ENCODE measurements at regions not wholly inside any gene's neighbourhood (a gene's known extent, or its start where the extent isn't known, plus 50 kb on each side); places are given as distances from the start of the nearest gene placed in this dataset.
"Not testable (repeated sequence)": the region's sequence is repeated elsewhere in the genome, so short reads cannot be mapped to it uniquely, and the experiment has no call there.

DNA sequence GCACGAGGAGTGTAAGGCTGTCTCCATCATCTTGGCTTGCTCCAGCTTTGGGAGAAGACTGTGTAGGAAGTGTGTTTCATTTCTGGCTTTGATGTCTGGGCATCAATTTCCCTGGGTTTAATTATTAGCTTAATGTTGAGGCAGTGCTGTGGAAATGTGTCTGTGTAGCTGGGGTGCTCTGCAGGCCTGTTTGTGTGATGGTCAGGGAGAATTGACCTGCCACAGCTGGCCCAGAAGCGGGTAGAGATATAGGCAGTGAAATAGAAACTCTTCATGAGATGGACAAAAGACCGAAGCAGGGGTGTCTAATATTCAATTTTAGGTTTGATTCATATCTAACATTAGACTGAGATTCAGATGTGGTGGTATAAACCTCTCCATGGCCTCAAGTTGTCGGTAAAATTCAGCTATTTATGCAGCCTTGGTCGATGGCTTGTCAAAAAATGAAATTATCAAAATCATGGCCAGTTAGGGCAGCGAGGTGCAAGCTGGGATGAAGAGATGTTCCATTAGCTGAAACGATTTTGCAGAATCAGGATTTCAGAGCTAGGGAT lies 95.3 kb upstream of the SNX9 start:
- Histone ChIP-seq H3K27ac (peak overlapping the region; percentile 65 to 71), H3K4me1 (no peaks in the 10 kb centered on the region), H3K9me3 (no peaks in the 10 kb centered on the region), H3K27me3 (no peaks in the 10 kb centered on the region), H3K4me3 (no peak overlapping the region), H3K36me3 (no peaks in the 10 kb centered on the region)
- intact Hi-C loops (cut with DNase I; ENCODE audit: low total_unique reads) = no loop called here
- no peak for DNase-seq
- TF ChIP-seq, protein P1, sequence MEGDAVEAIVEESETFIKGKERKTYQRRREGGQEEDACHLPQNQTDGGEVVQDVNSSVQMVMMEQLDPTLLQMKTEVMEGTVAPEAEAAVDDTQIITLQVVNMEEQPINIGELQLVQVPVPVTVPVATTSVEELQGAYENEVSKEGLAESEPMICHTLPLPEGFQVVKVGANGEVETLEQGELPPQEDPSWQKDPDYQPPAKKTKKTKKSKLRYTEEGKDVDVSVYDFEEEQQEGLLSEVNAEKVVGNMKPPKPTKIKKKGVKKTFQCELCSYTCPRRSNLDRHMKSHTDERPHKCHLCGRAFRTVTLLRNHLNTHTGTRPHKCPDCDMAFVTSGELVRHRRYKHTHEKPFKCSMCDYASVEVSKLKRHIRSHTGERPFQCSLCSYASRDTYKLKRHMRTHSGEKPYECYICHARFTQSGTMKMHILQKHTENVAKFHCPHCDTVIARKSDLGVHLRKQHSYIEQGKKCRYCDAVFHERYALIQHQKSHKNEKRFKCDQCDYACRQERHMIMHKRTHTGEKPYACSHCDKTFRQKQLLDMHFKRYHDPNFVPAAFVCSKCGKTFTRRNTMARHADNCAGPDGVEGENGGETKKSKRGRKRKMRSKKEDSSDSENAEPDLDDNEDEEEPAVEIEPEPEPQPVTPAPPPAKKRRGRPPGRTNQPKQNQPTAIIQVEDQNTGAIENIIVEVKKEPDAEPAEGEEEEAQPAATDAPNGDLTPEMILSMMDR (IDR thresholded peaks at IDR 0.05) = no peak
- no peak for TF ChIP-seq POLR2A (IDR thresholded peaks at IDR 0.05)

DNA sequence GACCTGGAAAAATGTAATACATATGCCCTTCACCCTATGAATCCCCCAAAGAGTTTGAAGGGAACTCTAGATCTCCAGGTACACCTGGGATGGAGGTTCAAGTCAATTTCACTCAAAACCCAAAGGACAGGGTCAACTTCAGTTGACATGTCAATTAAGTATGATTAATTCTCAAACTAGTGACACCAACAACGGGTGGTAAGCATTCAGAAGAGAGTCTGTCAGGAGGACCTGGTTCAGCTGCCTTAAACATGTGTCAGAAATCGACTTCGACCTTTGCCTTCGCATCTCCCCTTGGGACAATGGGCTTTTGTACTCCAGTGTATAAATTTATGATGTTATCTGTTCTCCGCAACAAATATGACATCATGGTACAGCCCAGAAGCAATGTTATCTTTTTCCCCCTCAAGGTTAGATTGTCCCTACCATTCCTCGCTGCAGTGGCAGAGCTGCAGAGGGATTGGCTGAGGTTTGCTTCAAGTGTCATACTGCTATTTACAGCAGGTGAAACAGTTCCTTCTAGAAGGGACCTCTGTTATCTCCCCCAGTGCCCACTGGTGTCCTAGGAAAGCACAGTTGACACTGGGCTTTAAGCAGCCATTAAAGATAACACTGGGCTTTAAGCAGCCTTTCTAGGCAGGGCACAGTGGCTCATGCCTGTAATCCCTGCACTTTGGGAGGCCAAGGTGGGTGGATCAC lies 94.7 kb upstream of the SNX9 start:
- Histone ChIP-seq H3K4me1 (no peaks in the 10 kb centered on the region), H3K4me3 (no peak overlapping the region), H3K36me3 (no peaks in the 10 kb centered on the region), H3K27me3 (no peaks in the 10 kb centered on the region), H3K27ac (peak overlapping the region; percentile 23 to 71), H3K9me3 (no peaks in the 10 kb centered on the region)
- intact Hi-C loops (cut with DNase I; ENCODE audit: low total_unique reads) = no loop called here
- no peak for DNase-seq
- TF ChIP-seq POLR2A (IDR thresholded peaks at IDR 0.05) = no peak
- TF ChIP-seq, protein P1 (IDR thresholded peaks at IDR 0.05) = no peak

DNA sequence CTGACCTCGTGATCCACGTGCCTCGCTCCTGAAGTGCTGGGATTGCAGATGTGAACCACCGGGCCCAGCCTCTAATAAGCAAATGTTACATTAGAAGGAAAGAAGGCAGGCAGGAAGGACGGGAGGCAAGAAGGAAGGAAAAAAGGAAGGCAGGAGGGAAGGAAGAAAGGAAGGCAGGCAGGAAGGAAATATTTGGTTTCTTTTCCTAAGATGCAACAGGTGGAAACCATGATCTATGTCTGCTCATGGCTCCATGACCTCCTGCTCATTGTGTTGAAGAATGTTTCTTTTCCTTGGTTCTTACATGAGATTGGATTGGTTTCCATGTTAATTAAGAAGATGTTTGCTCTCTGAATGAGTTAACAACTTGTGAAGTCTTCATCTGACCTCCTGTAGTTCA lies 91.8 kb upstream of the SNX9 start:
- TF ChIP-seq POLR2A (IDR thresholded peaks at IDR 0.05) = no peak
- TF ChIP-seq, protein P1 (IDR thresholded peaks at IDR 0.05) = no peak
- H3K27ac ChIP-seq = no peak overlapping the region
- H3K36me3 ChIP-seq = no peaks in the 10 kb centered on the region
- intact Hi-C loops (cut with DNase I; ENCODE audit: low total_unique reads) = no loop called here
- H3K4me3 ChIP-seq = no peak overlapping the region
- no peak for DNase-seq
- no peaks in the 10 kb centered on the region for H3K4me1 ChIP-seq
- no peaks in the 10 kb centered on the region for H3K27me3 ChIP-seq
- H3K9me3 ChIP-seq = no peaks in the 10 kb centered on the region

DNA sequence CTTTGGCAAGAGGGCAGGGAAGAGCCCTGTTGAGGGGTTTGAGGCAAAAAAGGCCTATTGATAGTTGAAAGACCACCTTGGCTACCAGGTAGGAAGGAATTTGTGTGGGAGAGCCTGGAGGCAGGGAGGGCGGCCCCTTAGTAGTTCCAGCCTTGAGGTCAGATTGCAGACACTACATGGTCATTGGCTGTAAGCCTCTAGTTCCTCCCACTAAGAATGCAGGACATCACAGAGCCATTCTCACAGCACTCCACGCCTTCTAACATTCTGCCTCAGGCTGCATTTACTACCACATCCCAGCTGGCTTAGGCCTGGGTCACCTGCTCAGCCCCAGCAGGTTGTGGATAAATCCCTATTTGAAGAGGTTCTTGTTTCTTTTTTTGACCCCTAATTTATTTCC lies 91.0 kb upstream of the SNX9 start:
- Histone ChIP-seq H3K27me3 (no peaks in the 10 kb centered on the region), H3K9me3 (no peaks in the 10 kb centered on the region), H3K36me3 (no peaks in the 10 kb centered on the region), H3K4me3 (no peak overlapping the region), H3K4me1 (no peaks in the 10 kb centered on the region), H3K27ac (no peak overlapping the region)
- intact Hi-C loops (cut with DNase I; ENCODE audit: low total_unique reads) = no loop called here
- DNase-seq = no peak
- TF ChIP-seq, protein P1 (IDR thresholded peaks at IDR 0.05) = no peak
- no peak for TF ChIP-seq POLR2A (IDR thresholded peaks at IDR 0.05)

DNA sequence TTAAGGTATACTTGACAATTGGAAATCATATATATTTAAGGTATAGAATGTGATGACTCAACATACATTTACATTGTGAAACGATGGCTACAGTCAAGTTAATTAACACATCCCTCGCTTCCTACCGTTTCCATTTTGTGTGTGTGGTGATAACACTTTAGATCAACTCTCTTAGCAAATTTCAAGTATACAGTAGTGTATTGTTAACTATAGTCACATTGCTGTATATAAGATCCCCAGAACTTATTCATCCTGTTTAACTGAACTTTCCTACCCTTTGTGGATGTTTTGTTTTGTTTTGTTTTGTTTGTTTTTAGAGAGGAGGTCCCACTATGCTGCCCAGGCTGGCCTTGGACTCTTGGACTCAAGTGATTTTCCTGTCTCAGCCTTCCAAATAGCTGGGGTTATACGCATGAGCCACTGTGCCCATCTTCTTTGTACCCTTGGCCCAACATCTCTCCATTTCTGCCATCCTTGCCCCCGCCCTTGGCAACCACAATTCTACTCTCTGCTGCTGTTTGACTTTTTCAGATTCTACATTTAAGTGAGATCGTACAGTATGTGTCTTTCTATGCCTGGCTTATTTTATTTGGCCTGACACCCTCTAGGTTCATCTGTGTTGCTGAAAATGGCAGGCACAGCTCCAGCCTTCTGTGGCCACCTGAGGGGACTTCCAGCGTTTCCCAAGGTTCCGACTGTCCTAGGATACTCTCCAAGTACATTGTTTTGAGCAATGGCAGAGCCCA lies 90.5 kb upstream of the SNX9 start:
- Histone ChIP-seq H3K27me3 (no peaks in the 10 kb centered on the region), H3K36me3 (no peaks in the 10 kb centered on the region)

DNA sequence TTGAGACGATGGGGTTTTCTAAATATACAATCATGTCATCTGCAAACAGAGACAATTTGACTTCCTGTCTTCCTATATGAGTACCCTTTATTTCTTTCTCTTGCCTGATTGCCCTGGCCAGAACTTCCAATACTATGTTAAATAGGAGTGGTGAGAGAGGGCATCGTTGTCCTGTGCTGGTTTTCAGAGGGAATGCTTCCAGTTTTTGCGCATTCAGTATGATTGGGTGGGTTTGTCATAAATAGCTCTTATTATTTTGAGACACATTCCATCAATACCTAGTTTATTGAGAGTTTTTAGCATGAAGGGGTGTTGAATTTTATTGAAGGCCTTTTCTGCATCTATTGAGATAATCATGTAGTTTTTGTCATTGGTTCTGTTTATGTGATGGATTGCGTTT lies 86.5 kb upstream of the SNX9 start:
- H3K4me1 ChIP-seq; H3K4me3 ChIP-seq; DNase-seq; H3K27me3 ChIP-seq; intact Hi-C loops (cut with DNase I; ENCODE audit: low total_unique reads); H3K9me3 ChIP-seq; H3K36me3 ChIP-seq; H3K27ac ChIP-seq: not testable (repeated sequence)

More for the DNA sequence above, 90.5 kb upstream of the SNX9 start:
- no peak for TF ChIP-seq POLR2A (IDR thresholded peaks at IDR 0.05)
- TF ChIP-seq, protein P1 (IDR thresholded peaks at IDR 0.05) = no peak
- H3K9me3 ChIP-seq = no peaks in the 10 kb centered on the region
- H3K4me1 ChIP-seq = no peaks in the 10 kb centered on the region
- H3K27ac ChIP-seq = no peak overlapping the region
- intact Hi-C loops (cut with DNase I; ENCODE audit: low total_unique reads) = no loop called here
- H3K4me3 ChIP-seq = no peak overlapping the region
- DNase-seq = no peak

Data from uterus (tissue), 3 donors.